DOHH2 (cell line): ENCODE measurements at regions not wholly inside any gene's neighbourhood (a gene's known extent, or its start where the extent isn't known, plus 50 kb on each side); places are given as distances from the start of the nearest gene placed in this dataset.

Source experiments
- EZH2phosphoT487 ChIP-seq: fragments of 200-600 bp; sonication (generic); IDR thresholded peaks from 2 replicates; pipeline ENCODE4 v1.6.1; 2017; ENCODE audit warnings: borderline replicate concordance, mild to moderate bottlenecking, antibody characterized with exemption, low read length, moderate library complexity, mixed read lengths
- TF ChIP-seq, protein P1 (sequence below): fragments of 200-600 bp; sonication (generic); IDR thresholded peaks from one replicate; pipeline ENCODE4 v1.5.1; 2014; ENCODE audit warnings: antibody characterized with exemption, mild to moderate bottlenecking, low read depth, low read length; ENCODE audit not compliant: poor library complexity, severe bottlenecking

DNA sequence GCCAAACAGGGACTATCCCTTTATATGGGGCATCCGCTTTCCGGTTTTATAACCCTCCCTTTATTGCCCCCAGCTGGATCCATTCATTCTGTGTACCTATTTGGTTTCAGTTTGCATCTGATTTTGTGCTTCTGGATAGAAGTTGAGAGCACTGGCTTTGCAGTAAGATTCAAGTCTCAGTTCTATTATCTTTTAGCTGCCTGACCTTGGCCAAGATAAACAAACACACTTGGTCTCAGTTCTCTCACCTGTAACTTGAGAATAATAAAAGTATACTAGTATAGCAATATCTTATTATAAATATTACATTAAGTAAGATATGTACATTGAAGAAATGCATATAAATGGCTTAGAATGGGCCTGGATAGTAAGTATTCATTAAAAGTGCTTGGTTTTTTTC, 182.4 kb upstream of the TSHZ2 start:
- TF ChIP-seq, protein P1, sequence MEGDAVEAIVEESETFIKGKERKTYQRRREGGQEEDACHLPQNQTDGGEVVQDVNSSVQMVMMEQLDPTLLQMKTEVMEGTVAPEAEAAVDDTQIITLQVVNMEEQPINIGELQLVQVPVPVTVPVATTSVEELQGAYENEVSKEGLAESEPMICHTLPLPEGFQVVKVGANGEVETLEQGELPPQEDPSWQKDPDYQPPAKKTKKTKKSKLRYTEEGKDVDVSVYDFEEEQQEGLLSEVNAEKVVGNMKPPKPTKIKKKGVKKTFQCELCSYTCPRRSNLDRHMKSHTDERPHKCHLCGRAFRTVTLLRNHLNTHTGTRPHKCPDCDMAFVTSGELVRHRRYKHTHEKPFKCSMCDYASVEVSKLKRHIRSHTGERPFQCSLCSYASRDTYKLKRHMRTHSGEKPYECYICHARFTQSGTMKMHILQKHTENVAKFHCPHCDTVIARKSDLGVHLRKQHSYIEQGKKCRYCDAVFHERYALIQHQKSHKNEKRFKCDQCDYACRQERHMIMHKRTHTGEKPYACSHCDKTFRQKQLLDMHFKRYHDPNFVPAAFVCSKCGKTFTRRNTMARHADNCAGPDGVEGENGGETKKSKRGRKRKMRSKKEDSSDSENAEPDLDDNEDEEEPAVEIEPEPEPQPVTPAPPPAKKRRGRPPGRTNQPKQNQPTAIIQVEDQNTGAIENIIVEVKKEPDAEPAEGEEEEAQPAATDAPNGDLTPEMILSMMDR, result no peak
- no peak for TF ChIP-seq EZH2phosphoT487
